Tibial artery (tissue), 4 donors: ENCODE measurements at regions not wholly inside any gene's neighbourhood (a gene's known extent, or its start where the extent isn't known, plus 50 kb on each side); places are given as distances from the start of the nearest gene placed in this dataset.

Experiments
- DNase-seq, 2 donors: peaks; one replicate each; pipeline ENCODE4 v3.0.0-alpha.2; 2019
- H3K27ac ChIP-seq, 2 donors: fragments of 200-600 bp; sonication (generic) in 1 of 2; 1 replicate in 1 of 2; 2 replicates in 1 of 2; pipeline ENCODE4 v1.5.1; 2018 to 2019; ENCODE audit warnings: mild to moderate bottlenecking in 1 of 2
- H3K27me3 ChIP-seq, 2 donors: fragments of 200-600 bp; sonication (generic) in 1 of 2; one replicate each; pipeline versions ENCODE4 v1.5.1 to v1.6.0; 2016 to 2019
- H3K36me3 ChIP-seq, 3 donors: fragments of 200-600 bp; sonication (generic) in 2 of 3; one replicate each; pipeline ENCODE4 v1.5.1; 2016 to 2019; ENCODE audit warnings: mild to moderate bottlenecking in 2 of 3
- H3K4me1 ChIP-seq, 4 donors: fragments of 200-600 bp; sonication (generic) in 2 of 4; 1 replicate in 3 of 4; 2 replicates in 1 of 4; pipeline ENCODE4 v1.5.1; 2016 to 2019
- H3K4me3 ChIP-seq, 2 donors: fragments of 200-600 bp; sonication (generic) in 1 of 2; 1 replicate in 1 of 2; 2 replicates in 1 of 2; pipeline ENCODE4 v1.5.1; 2018 to 2019; ENCODE audit warnings: mild to moderate bottlenecking in 2 of 2
- H3K9me3 ChIP-seq, 3 donors: fragments of 200-600 bp; sonication (generic) in 1 of 3; one replicate each; pipeline ENCODE4 v1.5.1; 2016 to 2019
- CTCF ChIP-seq, 2 experiments: fragments of 200-600 bp in 1 of 2; fragments of 450-650 bp in 1 of 2; IDR thresholded peaks; one replicate each; pipeline ENCODE4 v1.5.1; 2017 to 2019; ENCODE audit warnings: antibody characterized with exemption in 2 of 2, mild to moderate bottlenecking in 1 of 2, moderate library complexity in 1 of 2
- intact Hi-C: fragments of 100-400 bp; cut with DNase I; formaldehyde crosslinking; loops from one replicate; pipeline ENCODE4 v1.15.0; 2023; ENCODE audit warnings: low total_unique reads

GRCh38 chr6:14501240-14501639, 383.7 kb downstream of the CD83 start:
- DNase-seq, result no peak
- TF ChIP-seq CTCF (IDR thresholded peaks at IDR 0.05), result no peak
- Histone ChIP-seq H3K4me1 (peaks cover 0 to 7% (median 0%) of the 10 kb centered on the region in 4 donors), H3K27me3 (no peaks in the 10 kb centered on the region), H3K9me3 (peaks cover 0 to 3% (median 0%) of the 10 kb centered on the region in 3 donors), H3K4me3 (no peak overlapping the region), H3K36me3 (no peaks in the 10 kb centered on the region), H3K27ac (no peak overlapping the region)
- intact Hi-C loops, result no loop called here

GRCh38 chr6:14501914-14502313, 384.3 kb downstream of the CD83 start:
- no peak overlapping the region for H3K27ac ChIP-seq
- no peak for DNase-seq
- no peak for TF ChIP-seq CTCF (IDR thresholded peaks at IDR 0.05)
- no peaks in the 10 kb centered on the region for H3K27me3 ChIP-seq
- H3K9me3 ChIP-seq, result no peaks in the 10 kb centered on the region
- peaks cover 0 to 7% (median 0%) of the 10 kb centered on the region in 4 donors for H3K4me1 ChIP-seq
- intact Hi-C loops, result no loop called here
- no peak overlapping the region for H3K4me3 ChIP-seq
- H3K36me3 ChIP-seq, result no peaks in the 10 kb centered on the region

GRCh38 chr6:14502551-14502950, 385.0 kb downstream of the CD83 start:
- Histone ChIP-seq H3K36me3 (no peaks in the 10 kb centered on the region), H3K4me3 (no peak overlapping the region), H3K27ac (no peak overlapping the region), H3K27me3 (no peaks in the 10 kb centered on the region), H3K9me3 (no peaks in the 10 kb centered on the region), H3K4me1 (peaks cover 0 to 7% (median 0%) of the 10 kb centered on the region in 4 donors)
- no peak for TF ChIP-seq CTCF (IDR thresholded peaks at IDR 0.05)
- intact Hi-C loops, result no loop called here
- no peak for DNase-seq

GRCh38 chr6:14505401-14505800, 387.8 kb downstream of the CD83 start:
- Histone ChIP-seq H3K27ac (no peak overlapping the region), H3K27me3 (no peaks in the 10 kb centered on the region), H3K4me3 (no peak overlapping the region), H3K36me3 (no peaks in the 10 kb centered on the region), H3K4me1 (no peaks in the 10 kb centered on the region), H3K9me3 (no peaks in the 10 kb centered on the region)
- DNase-seq, result no peak
- intact Hi-C loops, result no loop called here
- TF ChIP-seq CTCF (IDR thresholded peaks at IDR 0.05), result no peak

- H3K4me1 ChIP-seq, result no peaks in the 10 kb centered on the region
- no peaks in the 10 kb centered on the region for H3K36me3 ChIP-seq
- no peaks in the 10 kb centered on the region for H3K9me3 ChIP-seq
- no peaks in the 10 kb centered on the region for H3K27me3 ChIP-seq
- DNase-seq, result no peak
- intact Hi-C loops, result no loop called here
- TF ChIP-seq CTCF (IDR thresholded peaks at IDR 0.05), result no peak
- H3K4me3 ChIP-seq, result no peak overlapping the region
- H3K27ac ChIP-seq, result no peak overlapping the region
Observed at GRCh38 chr6:14506656-14507246, 389.2 kb downstream of the CD83 start.

GRCh38 chr6:14509120-14509519, 391.5 kb downstream of the CD83 start:
- intact Hi-C loops, result no loop called here
- no peak overlapping the region for H3K4me3 ChIP-seq

More at GRCh38 chr6:14509120-14509519, 391.5 kb downstream of the CD83 start:
- H3K4me1 ChIP-seq, result no peaks in the 10 kb centered on the region
- no peak for DNase-seq
- no peak overlapping the region for H3K27ac ChIP-seq
- no peaks in the 10 kb centered on the region for H3K36me3 ChIP-seq
- H3K27me3 ChIP-seq, result no peaks in the 10 kb centered on the region
- H3K9me3 ChIP-seq, result no peaks in the 10 kb centered on the region
- no peak for TF ChIP-seq CTCF (IDR thresholded peaks at IDR 0.05)
